A673 (cell line): ENCODE measurements at regions not wholly inside any gene's neighbourhood (a gene's known extent, or its start where the extent isn't known, plus 50 kb on each side); places are given as distances from the start of the nearest gene placed in this dataset.

Experiments used
- CTCF ChIP-seq: fragments of 300-800, 200-600 bp; sonication (generic); conservative IDR thresholded peaks from 2 replicates; pipeline ENCODE4 v1.5.1; 2017; ENCODE audit warnings: low read depth, mild to moderate bottlenecking, antibody characterized with exemption, low read length, moderate library complexity, mixed read lengths
- EZH2 ChIP-seq: fragments of 200-600 bp; sonication (generic); IDR thresholded peaks from 2 replicates; pipeline ENCODE4 v1.6.1; 2017; ENCODE audit warnings: borderline replicate concordance, low read depth, mild to moderate bottlenecking, mixed read lengths, antibody characterized with exemption, low read length; ENCODE audit not compliant: poor library complexity, severe bottlenecking

GRCh38 chr6:14709066-14709670, 536.7 kb upstream of the JARID2 start:
- TF ChIP-seq CTCF (no peak), EZH2 (no peak)
